Ovary (tissue), 3 donors: ENCODE measurements at regions not wholly inside any gene's neighbourhood (a gene's known extent, or its start where the extent isn't known, plus 50 kb on each side); places are given as distances from the start of the nearest gene placed in this dataset.

ENCODE experiments used
- CTCF ChIP-seq, 3 donors: fragments of 450-650 bp in 2 of 3; fragments of 200-600 bp in 1 of 3; IDR thresholded peaks; one replicate each; pipeline versions ENCODE4 v1.5.1 to v1.8.0; 2016 to 2022; ENCODE audit warnings: antibody characterized with exemption in 3 of 3, mild to moderate bottlenecking in 1 of 3
- EP300 ChIP-seq: sonication (generic); formaldehyde crosslinking; IDR thresholded peaks from one replicate; pipeline ENCODE4 v1.6.1; 2017; ENCODE audit warnings: antibody characterized with exemption
- POLR2A ChIP-seq: fragments of 450-650 bp; IDR thresholded peaks from one replicate; pipeline ENCODE4 v1.6.1; 2017; ENCODE audit warnings: antibody characterized with exemption, mild to moderate bottlenecking, moderate library complexity
- donor health status: DM: no; HTN: no; CAD: no.

GRCh38 chr6:47162793-47163192 is 120.7 kb upstream of the ADGRF1 start:
- TF ChIP-seq POLR2A (no peak), CTCF (IDR thresholded peaks at IDR 0.05) (no peak), EP300 (no peak)
